MG63 (cell line): ENCODE measurements at regions not wholly inside any gene's neighbourhood (a gene's known extent, or its start where the extent isn't known, plus 50 kb on each side); places are given as distances from the start of the nearest gene placed in this dataset.
"Not testable (repeated sequence)": the region's sequence is repeated elsewhere in the genome, so short reads cannot be mapped to it uniquely, and the experiment has no call there.

ENCODE experiments used
- DNase-seq: peaks from one replicate; pipeline ENCODE4 v3.0.0-alpha.2; 2020
- H3K27me3 ChIP-seq: fragments of 250-450 bp; sonication (Bioruptor Pico); 2 replicates; pipeline ENCODE4 v1.5.1; 2020; ENCODE audit warnings: mild to moderate bottlenecking, moderate library complexity
- H3K36me3 ChIP-seq: fragments of 250-450 bp; sonication (Bioruptor Pico); 2 replicates; pipeline ENCODE4 v1.5.1; 2020; ENCODE audit warnings: mild to moderate bottlenecking, moderate library complexity
- H3K4me3 ChIP-seq: fragments of 250-450 bp; sonication (Bioruptor Pico); 2 replicates; pipeline ENCODE4 v1.5.1; 2020; ENCODE audit warnings: mild to moderate bottlenecking, moderate library complexity
- H3K9me3 ChIP-seq: fragments of 250-450 bp; sonication (Bioruptor Pico); 2 replicates; pipeline ENCODE4 v1.5.1; 2020; ENCODE audit warnings: mild to moderate bottlenecking, moderate library complexity

DNA sequence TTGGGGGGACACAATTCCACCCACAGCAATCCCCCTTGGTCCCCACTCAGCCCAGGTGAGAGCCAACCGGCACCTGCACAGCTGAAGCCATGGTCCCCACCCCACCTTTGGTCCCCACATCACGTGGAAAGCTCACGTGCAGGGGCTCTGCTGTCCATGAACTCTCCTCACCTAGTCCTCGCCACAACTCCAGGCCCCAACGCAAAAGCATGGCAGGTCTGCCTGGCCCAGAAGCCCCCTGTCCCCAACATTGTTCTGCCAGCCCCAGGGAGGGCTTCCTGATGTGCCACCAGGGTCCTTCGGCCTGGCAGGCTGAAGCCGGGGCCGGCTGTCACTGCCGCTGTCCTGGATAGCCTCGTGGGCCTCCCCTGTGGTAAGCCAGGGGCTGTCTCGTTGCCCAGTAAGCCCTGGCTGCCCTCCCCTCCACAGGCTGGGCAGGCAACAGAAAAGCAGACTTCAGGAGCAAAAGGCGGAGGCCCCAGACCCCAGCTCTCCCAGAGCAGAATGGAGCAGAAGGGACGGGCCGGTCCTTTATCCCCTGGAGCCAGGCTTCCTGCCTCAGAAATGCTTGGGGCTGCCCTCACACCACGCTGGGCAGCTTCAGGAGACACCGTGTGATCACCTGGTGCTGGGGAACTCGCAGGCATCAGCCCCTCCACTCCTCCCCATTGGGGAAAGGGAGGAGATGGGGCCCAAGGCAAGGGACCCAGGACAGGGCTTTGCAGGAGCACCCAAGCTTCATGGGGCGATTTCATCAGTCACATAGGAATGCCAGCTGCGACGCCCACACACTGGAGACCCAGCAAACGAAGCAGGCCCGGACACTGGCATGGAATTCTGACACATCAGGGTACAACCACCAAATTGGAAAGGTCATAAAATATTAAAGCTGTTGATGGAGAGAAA, 103.7 kb downstream of the ADRA2C start:
- H3K9me3 ChIP-seq: no peaks in the 10 kb centered on the region
- peak; percentile 26 for DNase-seq

GRCh38 chr4:3870567-3870962, 104.4 kb downstream of the ADRA2C start:
- Histone ChIP-seq H3K9me3 (no peaks in the 10 kb centered on the region), H3K36me3 (no peaks in the 10 kb centered on the region), H3K27me3 (no peaks in the 10 kb centered on the region), H3K4me3 (no peak overlapping the region)
- DNase-seq: no peak

More for the DNA sequence above, 103.7 kb downstream of the ADRA2C start:
- H3K27me3 ChIP-seq: no peaks in the 10 kb centered on the region
- no peaks in the 10 kb centered on the region for H3K36me3 ChIP-seq
- no peak overlapping the region for H3K4me3 ChIP-seq

- no peak overlapping the region for H3K4me3 ChIP-seq
- no peaks in the 10 kb centered on the region for H3K36me3 ChIP-seq
- peak; percentile 39 for DNase-seq
- no peaks in the 10 kb centered on the region for H3K9me3 ChIP-seq
- no peaks in the 10 kb centered on the region for H3K27me3 ChIP-seq
These were observed 105.1 kb downstream of the ADRA2C start for GRCh38 chr4:3871181-3871852.

- no peak for DNase-seq
- Histone ChIP-seq H3K27me3 (no peaks in the 10 kb centered on the region), H3K4me3 (no peak overlapping the region), H3K36me3 (no peaks in the 10 kb centered on the region), H3K9me3 (no peaks in the 10 kb centered on the region)
These were observed 106.0 kb downstream of the ADRA2C start for GRCh38 chr4:3871881-3872833.

GRCh38 chr4:3872834-3873313, 106.7 kb downstream of the ADRA2C start:
- Histone ChIP-seq H3K9me3 (no peaks in the 10 kb centered on the region), H3K27me3 (no peaks in the 10 kb centered on the region), H3K4me3 (no peak overlapping the region), H3K36me3 (no peaks in the 10 kb centered on the region)
- DNase-seq: no peak

DNA sequence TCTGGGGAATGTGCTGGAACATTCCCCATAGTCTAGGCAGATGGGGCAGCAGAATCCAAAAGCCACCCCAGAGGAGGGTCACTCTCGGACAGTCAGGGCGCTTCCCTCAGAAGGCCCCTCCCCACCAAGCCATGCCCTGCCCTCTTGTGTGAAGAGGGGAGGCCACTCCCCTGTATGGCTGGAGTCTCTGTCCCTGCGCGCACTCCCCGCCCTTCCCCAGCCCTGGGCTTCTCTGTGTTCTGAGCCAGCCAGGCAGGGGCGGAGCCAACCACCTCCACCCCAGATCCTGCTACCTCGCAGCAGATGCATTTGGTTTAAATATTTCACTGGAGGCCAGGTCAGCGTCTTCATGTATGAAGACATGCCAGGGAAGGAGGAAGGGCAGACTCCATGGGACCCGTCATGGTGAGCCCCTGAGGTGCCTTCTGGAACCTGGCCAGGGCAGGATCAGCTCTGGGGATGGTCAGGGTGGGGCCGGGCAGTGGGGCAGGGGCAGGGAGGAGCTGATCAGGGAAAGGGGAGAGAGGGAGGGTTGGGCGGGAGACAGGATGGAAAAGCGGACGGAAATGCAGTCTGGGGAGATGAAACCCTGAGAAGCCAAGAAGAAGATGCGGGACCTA, 107.3 kb downstream of the ADRA2C start:
- H3K27me3 ChIP-seq: no peaks in the 10 kb centered on the region

DNA sequence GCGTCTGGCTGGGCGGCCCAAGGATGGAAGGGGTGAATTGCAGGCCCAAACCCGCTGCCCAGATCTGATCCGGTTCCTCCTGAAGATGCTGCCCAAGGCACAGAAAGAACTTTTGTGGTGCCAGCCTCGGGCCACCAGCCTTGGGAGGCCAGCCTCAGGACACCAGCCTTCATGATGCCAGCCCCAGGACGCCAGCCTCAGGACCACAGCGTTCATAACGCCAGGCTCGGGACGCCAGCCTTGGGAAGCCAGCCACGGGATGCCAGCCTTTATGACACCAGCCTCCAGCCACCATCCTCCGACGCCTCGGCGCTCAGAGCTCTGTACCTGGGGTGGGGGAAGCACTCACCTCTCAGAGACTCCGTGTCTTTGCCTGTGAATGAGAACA, 107.8 kb downstream of the ADRA2C start:
- Histone ChIP-seq H3K9me3 (no peaks in the 10 kb centered on the region), H3K4me3 (no peak overlapping the region), H3K27me3 (no peaks in the 10 kb centered on the region), H3K36me3 (no peaks in the 10 kb centered on the region)
- no peak for DNase-seq

More for the DNA sequence above, 107.3 kb downstream of the ADRA2C start:
- no peaks in the 10 kb centered on the region for H3K9me3 ChIP-seq
- no peak overlapping the region for H3K4me3 ChIP-seq
- no peaks in the 10 kb centered on the region for H3K36me3 ChIP-seq
- DNase-seq: no peak

DNA sequence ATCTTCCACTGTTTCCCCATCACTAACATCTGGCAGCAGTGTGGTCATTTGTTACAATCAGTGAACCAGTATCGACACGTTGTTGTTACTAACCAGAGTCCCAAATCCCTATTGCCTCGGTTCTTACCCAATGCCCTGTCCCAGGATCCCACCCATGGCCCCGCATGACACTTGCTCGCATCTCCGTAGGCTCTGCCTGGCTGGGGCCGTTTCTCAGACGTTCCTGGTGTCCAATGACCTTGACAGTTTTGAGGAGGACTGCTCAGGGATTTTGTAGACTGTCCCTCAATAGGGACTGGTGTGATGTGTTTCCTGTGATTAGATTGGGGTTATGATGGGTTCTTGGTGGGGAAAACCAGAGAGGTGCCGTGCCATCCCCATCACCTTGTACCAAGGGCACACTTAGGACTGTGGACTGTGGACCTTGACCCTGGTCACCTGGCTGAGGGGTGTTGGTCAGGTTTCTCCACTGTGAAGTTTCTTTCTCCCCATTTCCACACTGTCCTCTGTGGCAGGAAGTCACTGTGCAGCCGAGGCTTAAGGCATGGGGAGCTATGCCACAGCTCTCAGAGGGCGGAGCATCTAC, 108.4 kb downstream of the ADRA2C start:
- H3K27me3 ChIP-seq: no peaks in the 10 kb centered on the region
- H3K36me3 ChIP-seq: no peaks in the 10 kb centered on the region
- no peak for DNase-seq
- no peaks in the 10 kb centered on the region for H3K9me3 ChIP-seq
- H3K4me3 ChIP-seq: no peak overlapping the region

GRCh38 chr4:3875466-3875865, 109.3 kb downstream of the ADRA2C start:
- DNase-seq: no peak
- no peaks in the 10 kb centered on the region for H3K9me3 ChIP-seq
- no peak overlapping the region for H3K4me3 ChIP-seq
- H3K36me3 ChIP-seq: no peaks in the 10 kb centered on the region
- H3K27me3 ChIP-seq: no peaks in the 10 kb centered on the region

- H3K27me3 ChIP-seq, DNase-seq: not testable (repeated sequence)
These were observed 110.1 kb downstream of the ADRA2C start for GRCh38 chr4:3876057-3876845.

DNA sequence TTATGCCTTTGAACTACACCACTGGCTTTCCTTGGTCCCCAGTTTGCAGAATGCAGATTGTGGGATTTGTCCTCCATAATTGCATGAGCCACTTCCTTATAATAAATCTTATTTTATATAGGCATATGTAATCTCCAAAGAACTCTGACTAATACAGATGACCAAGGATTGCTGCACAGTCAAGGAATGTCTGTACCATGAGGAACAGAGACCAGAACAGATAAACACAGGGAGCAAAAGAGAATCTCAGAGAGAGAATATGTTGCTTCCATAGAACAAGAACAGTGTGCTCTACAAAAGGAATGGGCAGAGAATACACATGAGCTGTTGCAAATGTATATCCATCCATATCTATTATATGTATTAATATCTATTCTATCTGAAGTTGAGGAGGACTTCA, 111.1 kb downstream of the ADRA2C start:
- Histone ChIP-seq H3K27me3 (no peaks in the 10 kb centered on the region), H3K4me3 (no peak overlapping the region), H3K36me3 (no peaks in the 10 kb centered on the region), H3K9me3 (no peaks in the 10 kb centered on the region)
- no peak for DNase-seq

More at GRCh38 chr4:3876057-3876845, 110.1 kb downstream of the ADRA2C start:
- H3K36me3 ChIP-seq, H3K4me3 ChIP-seq, H3K9me3 ChIP-seq: not testable (repeated sequence)

- H3K9me3 ChIP-seq: no peaks in the 10 kb centered on the region
- H3K27me3 ChIP-seq: no peaks in the 10 kb centered on the region
- H3K36me3 ChIP-seq: no peaks in the 10 kb centered on the region
- H3K4me3 ChIP-seq: no peak overlapping the region
- no peak for DNase-seq
These were observed 111.7 kb downstream of the ADRA2C start for GRCh38 chr4:3877868-3878267.

GRCh38 chr4:3878678-3879077, 112.5 kb downstream of the ADRA2C start:
- Histone ChIP-seq H3K4me3 (no peak overlapping the region), H3K36me3 (no peaks in the 10 kb centered on the region), H3K9me3 (no peaks in the 10 kb centered on the region), H3K27me3 (no peaks in the 10 kb centered on the region)
- no peak for DNase-seq

DNA sequence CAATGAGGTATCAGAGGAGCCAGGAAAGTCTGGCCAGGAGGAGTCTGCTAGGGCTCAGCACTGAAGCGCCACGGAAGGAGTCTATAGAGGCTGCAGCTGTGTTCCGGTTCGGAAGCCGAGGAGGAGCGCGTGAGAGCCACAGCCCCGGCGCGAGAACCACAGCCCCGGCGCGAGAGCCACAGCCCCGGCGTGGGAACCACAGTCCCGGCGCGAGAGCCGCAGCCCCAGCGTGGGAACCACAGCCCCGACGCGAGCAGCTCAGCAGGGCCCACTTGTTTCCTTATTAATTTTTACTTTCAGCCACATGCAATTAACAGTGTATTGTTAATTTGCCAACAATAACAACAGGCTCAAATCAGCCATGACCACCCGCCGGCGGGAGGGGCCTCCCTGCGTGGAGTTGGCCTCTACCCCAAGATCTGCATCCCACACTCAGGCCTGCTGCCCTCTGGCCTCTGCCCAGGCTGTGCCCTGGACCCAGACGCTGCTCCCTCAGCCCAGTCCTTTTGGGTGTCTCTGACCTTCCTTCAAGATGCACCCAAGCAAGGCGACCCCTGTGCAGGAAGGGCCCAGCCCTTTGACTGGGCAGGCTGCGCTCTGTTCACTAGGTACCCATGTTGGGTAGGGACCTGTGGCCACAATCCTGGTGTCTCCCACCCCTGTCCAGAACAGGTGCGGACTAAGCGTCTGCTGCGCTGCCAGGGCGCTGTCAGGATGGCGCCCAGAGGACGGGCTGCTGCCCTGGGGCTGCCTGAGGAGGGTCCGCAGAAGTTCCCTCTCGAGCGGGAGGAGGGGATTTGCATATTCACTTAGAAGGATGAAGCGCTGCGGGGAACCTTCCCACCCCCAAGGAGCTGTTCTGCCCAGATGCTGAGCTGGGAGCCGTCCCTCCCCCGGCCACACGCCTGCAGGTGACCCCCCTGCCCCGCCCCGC, 113.8 kb downstream of the ADRA2C start:
- no peaks in the 10 kb centered on the region for H3K9me3 ChIP-seq
- no peaks in the 10 kb centered on the region for H3K36me3 ChIP-seq
- no peak overlapping the region for H3K4me3 ChIP-seq
- H3K27me3 ChIP-seq: no peaks in the 10 kb centered on the region
- no peak for DNase-seq
